Lower leg skin (tissue), 3 donors: ENCODE measurements at regions not wholly inside any gene's neighbourhood (a gene's known extent, or its start where the extent isn't known, plus 50 kb on each side); places are given as distances from the start of the nearest gene placed in this dataset.

Experiments
- CTCF ChIP-seq, 3 donors: fragments of 450-650 bp; IDR thresholded peaks; one replicate each; pipeline ENCODE4 v1.5.1; 2016; ENCODE audit warnings: antibody characterized with exemption in 3 of 3, mild to moderate bottlenecking in 3 of 3, moderate library complexity in 2 of 3
- POLR2A ChIP-seq, 2 donors: fragments of 450-650 bp; IDR thresholded peaks; one replicate each; pipeline ENCODE4 v1.6.1; 2016 to 2017; ENCODE audit warnings: antibody characterized with exemption in 2 of 2, mild to moderate bottlenecking in 1 of 2, moderate library complexity in 1 of 2

- TF ChIP-seq POLR2A (IDR thresholded peaks at IDR 0.05), result no peak
- TF ChIP-seq CTCF (IDR thresholded peaks at IDR 0.05), result no peak
Observed at GRCh38 chr1:219506473-219506899, 106.4 kb downstream of the ZC3H11B start.
